Breast epithelium (tissue), 3 donors: ENCODE measurements at regions not wholly inside any gene's neighbourhood (a gene's known extent, or its start where the extent isn't known, plus 50 kb on each side); places are given as distances from the start of the nearest gene placed in this dataset.

ENCODE experiments used
- POLR2A ChIP-seq: fragments of 450-650 bp; IDR thresholded peaks from one replicate; pipeline ENCODE4 v1.6.1; 2016; ENCODE audit warnings: antibody characterized with exemption, mild to moderate bottlenecking, moderate library complexity
- POLR2AphosphoS5 ChIP-seq, 3 donors: sonication (generic); formaldehyde crosslinking; IDR thresholded peaks; one replicate each; pipeline ENCODE4 v1.6.1; 2017; ENCODE audit warnings: antibody characterized with exemption in 3 of 3
- TF ChIP-seq, protein P1 (sequence below), 3 donors: fragments of 450-650 bp; IDR thresholded peaks; one replicate each; pipeline ENCODE4 v1.5.1; 2016 to 2017; ENCODE audit warnings: antibody characterized with exemption in 3 of 3, mild to moderate bottlenecking in 3 of 3, moderate library complexity in 3 of 3

GRCh38 chr17:13333661-13334060 is 268.1 kb downstream of the HS3ST3A1 start:
- TF ChIP-seq POLR2AphosphoS5 (IDR thresholded peaks at IDR 0.05) (no peak), POLR2A (no peak)
- TF ChIP-seq, protein P1, sequence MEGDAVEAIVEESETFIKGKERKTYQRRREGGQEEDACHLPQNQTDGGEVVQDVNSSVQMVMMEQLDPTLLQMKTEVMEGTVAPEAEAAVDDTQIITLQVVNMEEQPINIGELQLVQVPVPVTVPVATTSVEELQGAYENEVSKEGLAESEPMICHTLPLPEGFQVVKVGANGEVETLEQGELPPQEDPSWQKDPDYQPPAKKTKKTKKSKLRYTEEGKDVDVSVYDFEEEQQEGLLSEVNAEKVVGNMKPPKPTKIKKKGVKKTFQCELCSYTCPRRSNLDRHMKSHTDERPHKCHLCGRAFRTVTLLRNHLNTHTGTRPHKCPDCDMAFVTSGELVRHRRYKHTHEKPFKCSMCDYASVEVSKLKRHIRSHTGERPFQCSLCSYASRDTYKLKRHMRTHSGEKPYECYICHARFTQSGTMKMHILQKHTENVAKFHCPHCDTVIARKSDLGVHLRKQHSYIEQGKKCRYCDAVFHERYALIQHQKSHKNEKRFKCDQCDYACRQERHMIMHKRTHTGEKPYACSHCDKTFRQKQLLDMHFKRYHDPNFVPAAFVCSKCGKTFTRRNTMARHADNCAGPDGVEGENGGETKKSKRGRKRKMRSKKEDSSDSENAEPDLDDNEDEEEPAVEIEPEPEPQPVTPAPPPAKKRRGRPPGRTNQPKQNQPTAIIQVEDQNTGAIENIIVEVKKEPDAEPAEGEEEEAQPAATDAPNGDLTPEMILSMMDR (IDR thresholded peaks at IDR 0.05): no peak
